SIG-M5 treated with dmso at 0.1 percent for 504 hours (cell line): ENCODE measurements at regions not wholly inside any gene's neighbourhood (a gene's known extent, or its start where the extent isn't known, plus 50 kb on each side); places are given as distances from the start of the nearest gene placed in this dataset.

Experiments used
- DNase-seq: peaks from one replicate; lab custom pipeline; 2025; ENCODE audit not compliant: unreplicated experiment; lab: John Stamatoyannopoulos, UW

- DNase-seq: no peak
Observed at GRCh38 chr10:107442035-107442505, 277.6 kb upstream of the SORCS1 start.

- no peak for DNase-seq
Observed at GRCh38 chr10:107440741-107441140, 276.2 kb upstream of the SORCS1 start.

GRCh38 chr10:107437921-107438320 is 273.4 kb upstream of the SORCS1 start:
- no peak for DNase-seq

- DNase-seq: no peak
Observed at GRCh38 chr10:107436568-107436967, 272.1 kb upstream of the SORCS1 start.

GRCh38 chr10:107434854-107435253 is 270.3 kb upstream of the SORCS1 start:
- DNase-seq: no peak

GRCh38 chr10:107434201-107434600 is 269.7 kb upstream of the SORCS1 start:
- no peak for DNase-seq

- DNase-seq: no peak
Observed at GRCh38 chr10:107433605-107434004, 269.1 kb upstream of the SORCS1 start.

GRCh38 chr10:107430446-107430845 is 265.9 kb upstream of the SORCS1 start:
- DNase-seq: no peak

- no peak for DNase-seq
Observed at GRCh38 chr10:107427016-107427415, 262.5 kb upstream of the SORCS1 start.

- DNase-seq: no peak
Observed at GRCh38 chr10:107425931-107426553, 261.5 kb upstream of the SORCS1 start.

- DNase-seq: no peak
Observed at GRCh38 chr10:107424628-107425027, 260.1 kb upstream of the SORCS1 start.

GRCh38 chr10:107423903-107424302 is 259.4 kb upstream of the SORCS1 start:
- no peak for DNase-seq

- no peak for DNase-seq
Observed at GRCh38 chr10:107422681-107423080, 258.2 kb upstream of the SORCS1 start.

GRCh38 chr10:107420196-107420595 is 255.7 kb upstream of the SORCS1 start:
- no peak for DNase-seq

- DNase-seq: no peak
Observed at GRCh38 chr10:107418085-107418806, 253.7 kb upstream of the SORCS1 start.

- DNase-seq: no peak
Observed at GRCh38 chr10:107417446-107417845, 252.9 kb upstream of the SORCS1 start.

GRCh38 chr10:107415446-107415845 is 250.9 kb upstream of the SORCS1 start:
- no peak for DNase-seq

GRCh38 chr10:107413971-107414370 is 249.5 kb upstream of the SORCS1 start:
- no peak for DNase-seq

- peak; percentile 19 for DNase-seq
Observed at GRCh38 chr10:107409522-107409921, 245.0 kb upstream of the SORCS1 start.

- no peak for DNase-seq
Observed at GRCh38 chr10:107398115-107398514, 233.6 kb upstream of the SORCS1 start.

- DNase-seq: no peak
Observed at GRCh38 chr10:107391901-107392300, 227.4 kb upstream of the SORCS1 start.

- no peak for DNase-seq
Observed at GRCh38 chr10:107390563-107390962, 226.1 kb upstream of the SORCS1 start.

- no peak for DNase-seq
Observed at GRCh38 chr10:107383357-107383756, 218.9 kb upstream of the SORCS1 start.
